IMR-90 (cell line): ENCODE measurements at regions not wholly inside any gene's neighbourhood (a gene's known extent, or its start where the extent isn't known, plus 50 kb on each side); places are given as distances from the start of the nearest gene placed in this dataset.

ENCODE experiments used
- ATAC-seq: fragments of 200-7000 bp; cut with Tn5 transposase; 2 replicates; pipeline ENCODE4 v1.9.1; 2020; ENCODE audit warnings: low read depth, mild to moderate bottlenecking, moderate library complexity
- BruUV-seq: library from RNA; stranded (reverse); fragments of 400-500 nt; replicated peaks from 2 replicates; lab custom pipeline; 2021; lab: Mats Ljungman, UMichigan
- CTCF ChIA-PET: fragments of 300-600 bp; formaldehyde crosslinking; extraction: SDS; loops from one replicate; lab custom pipeline; 2021; ENCODE audit warnings: antibody characterized with exemption; lab: Yijun Ruan, JAX
- POLR2A ChIA-PET: fragments of 300-600 bp; sonication (Branson Sonifier 250); formaldehyde crosslinking; loops from one replicate; lab custom pipeline; 2022; ENCODE audit warnings: antibody characterized with exemption; ENCODE audit not compliant: unreplicated experiment; lab: Charles Lee
- DNase-seq: peaks from one replicate; pipeline ENCODE4 v3.0.0; 2013
- H2AFZ ChIP-seq: replicated peaks from 2 replicates; pipeline ENCODE3; 2013; ENCODE audit warnings: low read length, mild to moderate bottlenecking; ENCODE audit not compliant: poor library complexity
- H2AK5ac ChIP-seq: 2 replicates; pipeline ENCODE4 v1.6.1; 2013; ENCODE audit warnings: low read depth, low read length, inconsistent platforms
- H2AK9ac ChIP-seq: replicated peaks from 2 replicates; pipeline ENCODE3; 2013; ENCODE audit warnings: mild to moderate bottlenecking, low read depth, low read length, moderate library complexity; ENCODE audit not compliant: poor library complexity
- H2BK120ac ChIP-seq: 2 replicates; pipeline ENCODE4 v1.6.1; 2013; ENCODE audit warnings: low read depth, low read length, inconsistent platforms
- H2BK15ac ChIP-seq: 3 replicates; pipeline ENCODE4 v1.6.1; 2013; ENCODE audit warnings: low read depth, low read length, inconsistent platforms
- H2BK20ac ChIP-seq: 2 replicates; pipeline ENCODE4 v1.6.1; 2013; ENCODE audit warnings: low read depth, mild to moderate bottlenecking, inconsistent platforms, low read length, moderate library complexity
- H2BK5ac ChIP-seq: 2 replicates; pipeline ENCODE4 v1.6.1; 2013; ENCODE audit warnings: mild to moderate bottlenecking, low read depth, low read length, inconsistent platforms; ENCODE audit not compliant: poor library complexity, severe bottlenecking
- H3K14ac ChIP-seq: replicated peaks from 2 replicates; pipeline ENCODE4 v1.6.1; 2013; ENCODE audit warnings: low read depth, low read length, inconsistent platforms
- H3K18ac ChIP-seq: 2 replicates; pipeline ENCODE4 v1.6.1; 2013; ENCODE audit warnings: low read depth, low read length, control low read depth
- H3K23ac ChIP-seq: 2 replicates; pipeline ENCODE4 v1.6.1; 2013; ENCODE audit warnings: low read depth, low read length, inconsistent platforms
- H3K27ac ChIP-seq: 2 replicates; pipeline ENCODE4 v1.5.1; 2013; ENCODE audit warnings: mild to moderate bottlenecking, control low read depth, low read length; ENCODE audit not compliant: insufficient read depth
- H3K27me3 ChIP-seq: 2 replicates; pipeline ENCODE4 v1.6.1; 2013; ENCODE audit warnings: low read length; ENCODE audit not compliant: control insufficient read depth, insufficient read depth
- H3K36me3 ChIP-seq: 2 replicates; pipeline ENCODE4 v1.6.1; 2013; ENCODE audit warnings: low read length, mixed read lengths; ENCODE audit not compliant: control insufficient read depth, insufficient read depth
- H3K4ac ChIP-seq: 2 replicates; pipeline ENCODE4 v1.6.1; 2013; ENCODE audit warnings: low read depth, low read length, inconsistent platforms
- H3K4me1 ChIP-seq: 2 replicates; pipeline ENCODE4 v1.6.1; 2013; ENCODE audit warnings: low read length, mixed read lengths; ENCODE audit not compliant: control insufficient read depth, insufficient read depth
- H3K4me2 ChIP-seq: 2 replicates; pipeline ENCODE4 v1.6.1; 2013; ENCODE audit warnings: low read depth, mild to moderate bottlenecking, control low read depth, low read length, moderate library complexity
- H3K4me3 ChIP-seq: 2 replicates; pipeline ENCODE4 v1.5.1; 2013; ENCODE audit warnings: low read depth, mild to moderate bottlenecking, control low read depth, low read length, moderate library complexity; ENCODE audit not compliant: insufficient read depth
- H3K56ac ChIP-seq: 2 replicates; pipeline ENCODE4 v1.6.1; 2013; ENCODE audit warnings: low read length, inconsistent platforms; ENCODE audit not compliant: insufficient read depth; ENCODE audit errors: extremely low read depth
- H3K79me1 ChIP-seq, 2 experiments: 2 replicates each; pipeline ENCODE4 v1.6.1; 2013; ENCODE audit warnings: low read length in 2 of 2, inconsistent platforms in 1 of 2, low read depth in 1 of 2
- H3K9ac ChIP-seq: 2 replicates; pipeline ENCODE4 v1.6.1; 2013; ENCODE audit warnings: low read depth, low read length, control low read depth
- H3K9me1 ChIP-seq: 2 replicates; pipeline ENCODE4 v1.6.1; 2013; ENCODE audit warnings: low read length, inconsistent platforms; ENCODE audit not compliant: insufficient read depth
- H3K9me3 ChIP-seq: 2 replicates; pipeline ENCODE4 v1.6.1; 2013; ENCODE audit warnings: low read length; ENCODE audit not compliant: control insufficient read depth, insufficient read depth
- H4K20me1 ChIP-seq: 2 replicates; pipeline ENCODE4 v1.6.1; 2013; ENCODE audit warnings: low read length, inconsistent platforms; ENCODE audit not compliant: insufficient read depth
- H4K5ac ChIP-seq: 2 replicates; pipeline ENCODE4 v1.6.1; 2013; ENCODE audit warnings: mild to moderate bottlenecking, low read depth, low read length, control low read depth
- H4K8ac ChIP-seq, 2 experiments: 2 replicates each; pipeline ENCODE4 v1.6.1; 2013; ENCODE audit warnings: low read depth in 2 of 2, low read length in 2 of 2, control low read depth in 1 of 2, inconsistent platforms in 1 of 2
- H4K91ac ChIP-seq: 2 replicates; pipeline ENCODE4 v1.6.1; 2013; ENCODE audit warnings: low read depth, low read length, inconsistent platforms; ENCODE audit not compliant: insufficient read depth
- CEBPB ChIP-seq: IDR thresholded peaks from 2 replicates; pipeline ENCODE4 v1.6.1; 2012; ENCODE audit warnings: low read depth, low read length, improper control_type of control experiment
- ELK1 ChIP-seq: fragments of 150-350 bp; IDR thresholded peaks from 2 replicates; pipeline ENCODE4 v1.6.1; 2016; ENCODE audit warnings: low read depth, mild to moderate bottlenecking, low read length, moderate library complexity, borderline replicate concordance
- FOS ChIP-seq: fragments of 150-350 bp; IDR thresholded peaks from 2 replicates; pipeline ENCODE4 v1.6.1; 2016; ENCODE audit warnings: low read depth, low read length
- MAFK ChIP-seq: IDR thresholded peaks from 2 replicates; pipeline ENCODE4 v1.6.1; 2012; ENCODE audit warnings: low read depth, low read length, improper control_type of control experiment
- MXI1 ChIP-seq: IDR thresholded peaks from 2 replicates; pipeline ENCODE4 v1.6.1; 2012; ENCODE audit warnings: low read depth, mild to moderate bottlenecking, low read length, moderate library complexity, borderline replicate concordance
- NFE2L2 ChIP-seq: fragments of 150-350 bp; IDR thresholded peaks from 2 replicates; pipeline ENCODE4 v1.6.1; 2016; ENCODE audit warnings: low read depth, mild to moderate bottlenecking, low read length
- POLR2A ChIP-seq: IDR thresholded peaks from 2 replicates; pipeline ENCODE4 v1.6.1; 2012; ENCODE audit warnings: mild to moderate bottlenecking, low read depth, low read length
- RFX5 ChIP-seq: IDR thresholded peaks from 2 replicates; pipeline ENCODE4 v1.8.0; 2012; ENCODE audit warnings: low read depth, mild to moderate bottlenecking, low read length, moderate library complexity
- SMC3 ChIP-seq: fragments of 150-350 bp; IDR thresholded peaks from 2 replicates; pipeline ENCODE4 v1.6.1; 2016; ENCODE audit warnings: low read depth, mild to moderate bottlenecking, antibody characterized with exemption, low read length, moderate library complexity
- USF2 ChIP-seq: fragments of 150-350 bp; IDR thresholded peaks from 2 replicates; pipeline ENCODE4 v1.6.1; 2017; ENCODE audit warnings: mild to moderate bottlenecking, antibody characterized with exemption, low read length, low read depth
- WGBS, 2 experiments: methylation state at CpG; one replicate each; pipeline versions ENCODE4 v1.1.5 to v1.1.7; 2013; ENCODE audit warnings: missing lambda C conversion rate in 2 of 2; ENCODE audit not compliant: insufficient read length in 1 of 2; ENCODE audit errors: extremely low coverage in 2 of 2; 5-methylcytosine and 5-hydroxymethylcytosine counted together
- dilution Hi-C: fragments of 300-500 bp; cut with HindIII; formaldehyde crosslinking; loops from one replicate; pipeline ENCODE4 v1.14.3; 2018; ENCODE audit warnings: low sequenced_read_pairs; ENCODE audit not compliant: unreplicated experiment
- in situ Hi-C: fragments of 300-500 bp; cut with MboI; formaldehyde crosslinking; loops from 3 replicates; pipeline ENCODE4 v1.14.3; 2019; ENCODE audit warnings: low sequenced_read_pairs, inconsistent platforms, mixed read lengths
- intact Hi-C: fragments of 100-400 bp; cut with micrococcal nuclease; formaldehyde crosslinking; loops from 2 replicates; pipeline ENCODE4 v1.10.0; 2022

GRCh38 chr6:15970517-15970916 lies 158.4 kb upstream of the MYLIP start:
- Histone ChIP-seq H3K9me3 (no peaks in the 10 kb centered on the region), H2AFZ (no peak overlapping the region), H3K79me1 (no peaks in the 10 kb centered on the region), H3K27ac (no peak overlapping the region), H4K8ac (no peak overlapping the region), H3K36me3 (no peaks in the 10 kb centered on the region), H2AK5ac (no peak overlapping the region), H3K4ac (no peak overlapping the region), H2AK9ac (no peak overlapping the region), H2BK20ac (no peak overlapping the region), H4K5ac (no peak overlapping the region), H3K56ac (no peak overlapping the region), H2BK15ac (no peak overlapping the region), H4K20me1 (no peaks in the 10 kb centered on the region), H2BK5ac (no peak overlapping the region), H3K27me3 (peaks cover 3% of the 10 kb centered on the region; the same call in 1 of the 2 replicates), H3K4me2 (no peak overlapping the region), H4K91ac (no peak overlapping the region), H3K4me1 (no peaks in the 10 kb centered on the region), H3K4me3 (no peak overlapping the region), H3K9me1 (no peaks in the 10 kb centered on the region), H3K18ac (no peak overlapping the region), H3K23ac (no peak overlapping the region), H2BK120ac (no peak overlapping the region), H3K9ac (no peak overlapping the region), H3K14ac (no peak overlapping the region)
- ChIA-PET POLR2A (no interaction called here), CTCF (no interaction called here)
- ATAC-seq (no peak), DNase-seq (no peak)
- no TSS peak for BruUV-seq
- WGBS, 2 experiments = no CpG with 5 or more reads among the region's 3 CpGs
- dilution Hi-C loops = no loop called here
- TF ChIP-seq USF2 (no peak), MAFK (no peak), POLR2A (no peak), SMC3 (no peak), FOS (no peak), ELK1 (no peak), NFE2L2 (no peak), CEBPB (no peak), RFX5 (no peak), MXI1 (no peak)
- in situ Hi-C loops = no loop called here
- intact Hi-C loops = no loop called here
